GM19099 (cell line): ENCODE measurements at regions not wholly inside any gene's neighbourhood (a gene's known extent, or its start where the extent isn't known, plus 50 kb on each side); places are given as distances from the start of the nearest gene placed in this dataset.

ENCODE experiments used
- POLR2A ChIP-seq: IDR thresholded peaks from 3 replicates; pipeline ENCODE4 v1.6.1; 2011; ENCODE audit warnings: low read depth; ENCODE audit not compliant: insufficient read length; ENCODE audit errors: extremely low read depth

- TF ChIP-seq POLR2A = no peak
These were observed 501.5 kb upstream of the THBS1 start for GRCh38 chr15:39079296-39079847.

- no peak for TF ChIP-seq POLR2A
These were observed 497.7 kb upstream of the THBS1 start for GRCh38 chr15:39083213-39083612.

- TF ChIP-seq POLR2A = no peak
These were observed 496.0 kb upstream of the THBS1 start for GRCh38 chr15:39084674-39085530.

- no peak for TF ChIP-seq POLR2A
These were observed 494.2 kb upstream of the THBS1 start for GRCh38 chr15:39086641-39087040.

- no peak for TF ChIP-seq POLR2A
These were observed 492.7 kb upstream of the THBS1 start for GRCh38 chr15:39088156-39088555.

GRCh38 chr15:39092354-39092753 lies 488.5 kb upstream of the THBS1 start:
- no peak for TF ChIP-seq POLR2A

GRCh38 chr15:39092761-39093160 lies 488.1 kb upstream of the THBS1 start:
- TF ChIP-seq POLR2A = no peak

- TF ChIP-seq POLR2A = no peak
These were observed 486.8 kb upstream of the THBS1 start for GRCh38 chr15:39094116-39094515.

GRCh38 chr15:39095218-39095879 lies 485.5 kb upstream of the THBS1 start:
- no peak for TF ChIP-seq POLR2A

- TF ChIP-seq POLR2A = no peak
These were observed 484.2 kb upstream of the THBS1 start for GRCh38 chr15:39096608-39097205.

- no peak for TF ChIP-seq POLR2A
These were observed 481.4 kb upstream of the THBS1 start for GRCh38 chr15:39099524-39099923.

GRCh38 chr15:39100106-39100660 lies 480.7 kb upstream of the THBS1 start:
- no peak for TF ChIP-seq POLR2A

- TF ChIP-seq POLR2A = no peak
These were observed 478.4 kb upstream of the THBS1 start for GRCh38 chr15:39102431-39102830.

GRCh38 chr15:39106950-39107349 lies 473.9 kb upstream of the THBS1 start:
- no peak for TF ChIP-seq POLR2A

- no peak for TF ChIP-seq POLR2A
These were observed 472.9 kb upstream of the THBS1 start for GRCh38 chr15:39108021-39108420.
